Osteoblast (primary cell): ENCODE measurements at regions not wholly inside any gene's neighbourhood (a gene's known extent, or its start where the extent isn't known, plus 50 kb on each side); places are given as distances from the start of the nearest gene placed in this dataset.

Source experiments
- DNase-seq: peaks from one replicate; pipeline ENCODE4 v3.0.0; 2011; ENCODE audit warnings: low spot score, mixed read lengths; ENCODE audit not compliant: insufficient read length; ENCODE audit errors: missing footprints
- H2AFZ ChIP-seq: 2 replicates; pipeline ENCODE4 v1.6.0; 2011; ENCODE audit warnings: mild to moderate bottlenecking, low read length
- H3K27ac ChIP-seq: 2 replicates; pipeline ENCODE4 v1.5.1; 2011; ENCODE audit warnings: mild to moderate bottlenecking, low read depth, low read length, moderate library complexity
- H3K27me3 ChIP-seq: 2 replicates; pipeline ENCODE4 v1.6.0; 2012; ENCODE audit warnings: mild to moderate bottlenecking, control low read depth, inconsistent platforms, low read length, moderate library complexity; ENCODE audit not compliant: insufficient read depth
- H3K36me3 ChIP-seq: 2 replicates; pipeline ENCODE4 v1.5.1; 2011; ENCODE audit warnings: mild to moderate bottlenecking, low read length, control low read depth, moderate library complexity; ENCODE audit not compliant: insufficient read depth
- H3K4me1 ChIP-seq: 2 replicates; pipeline ENCODE4 v1.5.1; 2011; ENCODE audit warnings: mild to moderate bottlenecking, low read length, control low read depth, moderate library complexity; ENCODE audit not compliant: insufficient read depth
- H3K4me2 ChIP-seq: 2 replicates; pipeline ENCODE4 v1.6.0; 2011; ENCODE audit warnings: mild to moderate bottlenecking, low read length; ENCODE audit not compliant: insufficient read depth
- H3K4me3 ChIP-seq: fragments of 200-600 bp; sonication (generic); 3 replicates; pipeline ENCODE4 v1.5.1; 2012; ENCODE audit warnings: mild to moderate bottlenecking, low read length, inconsistent platforms; ENCODE audit not compliant: insufficient read depth
- H3K79me2 ChIP-seq: 2 replicates; pipeline ENCODE4 v1.6.0; 2012; ENCODE audit warnings: mild to moderate bottlenecking, low read length, control low read depth, inconsistent platforms; ENCODE audit not compliant: insufficient read depth
- H3K9me3 ChIP-seq: 2 replicates; pipeline ENCODE4 v1.5.1; 2011; ENCODE audit warnings: low read depth, low read length, control low read depth
- H4K20me1 ChIP-seq: 2 replicates; pipeline ENCODE4 v1.6.0; 2012; ENCODE audit warnings: mild to moderate bottlenecking, low read length, control low read depth; ENCODE audit not compliant: insufficient read depth
- CTCF ChIP-seq: IDR thresholded peaks from 2 replicates; pipeline ENCODE4 v1.5.1; 2011; ENCODE audit warnings: mild to moderate bottlenecking, low read depth, low read length, moderate library complexity; ENCODE audit errors: extremely low read depth

DNA sequence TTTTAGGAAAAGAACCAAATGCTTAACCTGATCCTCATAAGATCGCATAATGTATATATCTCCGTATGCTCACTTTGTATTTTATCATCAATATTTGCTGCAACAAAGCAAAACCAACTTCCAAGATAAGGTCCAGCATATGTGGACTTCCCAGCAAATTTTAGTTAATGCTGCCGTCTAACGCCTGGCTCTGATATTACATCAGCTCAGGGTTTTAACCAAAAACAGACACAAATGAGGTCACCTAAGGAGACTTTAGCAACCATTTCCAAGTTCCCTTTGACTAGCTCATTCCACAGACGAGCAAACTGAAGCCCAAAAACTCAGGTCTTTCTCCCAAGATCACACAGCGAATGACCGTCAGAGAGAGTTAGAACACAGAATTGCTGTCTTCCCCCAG, 59.4 kb upstream of the UCN3 start:
- Histone ChIP-seq H3K4me3 (no peak overlapping the region), H3K4me2 (no peak overlapping the region), H4K20me1 (no peaks in the 10 kb centered on the region), H3K36me3 (no peaks in the 10 kb centered on the region), H3K9me3 (no peaks in the 10 kb centered on the region), H3K27ac (no peak overlapping the region), H3K27me3 (peaks cover 2% of the 10 kb centered on the region), H3K4me1 (no peaks in the 10 kb centered on the region), H2AFZ (peak overlapping the region; percentile 6), H3K79me2 (no peaks in the 10 kb centered on the region)
- peak; percentile 52 for TF ChIP-seq CTCF
- no peak for DNase-seq

- DNase-seq, result no peak
- no peaks in the 10 kb centered on the region for H3K36me3 ChIP-seq
- no peak for TF ChIP-seq CTCF
- no peak overlapping the region for H3K4me2 ChIP-seq
- no peaks in the 10 kb centered on the region for H3K4me1 ChIP-seq
- no peaks in the 10 kb centered on the region for H3K9me3 ChIP-seq
- H3K27ac ChIP-seq, result no peak overlapping the region
- no peaks in the 10 kb centered on the region for H3K27me3 ChIP-seq
- H3K4me3 ChIP-seq, result no peak overlapping the region
- no peaks in the 10 kb centered on the region for H4K20me1 ChIP-seq
- no peak overlapping the region for H2AFZ ChIP-seq
- no peaks in the 10 kb centered on the region for H3K79me2 ChIP-seq
Measured at GRCh38 chr10:5310914-5311313, 53.9 kb upstream of the UCN3 start.

DNA sequence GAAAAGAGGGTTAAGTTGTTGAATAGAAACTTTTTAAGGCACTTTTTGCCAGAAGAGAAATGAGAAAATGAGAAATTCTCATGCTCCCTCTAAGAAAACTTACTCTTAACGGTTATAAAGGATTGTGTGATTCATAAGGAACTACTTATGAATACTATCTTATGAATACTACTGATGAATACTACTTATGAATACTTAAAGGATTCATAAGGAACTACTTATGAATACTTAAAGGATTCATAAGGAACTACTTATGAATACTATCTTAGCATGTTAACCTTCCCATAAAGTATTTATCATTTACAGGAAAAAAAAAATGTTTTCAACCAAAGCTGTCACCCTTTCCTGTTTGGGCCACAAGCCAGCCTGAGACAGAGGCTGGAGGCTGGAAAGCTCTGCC, 53.1 kb upstream of the UCN3 start:
- no peak for DNase-seq
- Histone ChIP-seq H3K9me3 (no peaks in the 10 kb centered on the region), H2AFZ (no peak overlapping the region), H3K4me3 (no peak overlapping the region), H3K36me3 (no peaks in the 10 kb centered on the region), H3K4me2 (no peak overlapping the region), H3K27ac (no peak overlapping the region), H3K4me1 (no peaks in the 10 kb centered on the region), H3K27me3 (no peaks in the 10 kb centered on the region), H3K79me2 (no peaks in the 10 kb centered on the region), H4K20me1 (no peaks in the 10 kb centered on the region)
- TF ChIP-seq CTCF, result no peak

DNA sequence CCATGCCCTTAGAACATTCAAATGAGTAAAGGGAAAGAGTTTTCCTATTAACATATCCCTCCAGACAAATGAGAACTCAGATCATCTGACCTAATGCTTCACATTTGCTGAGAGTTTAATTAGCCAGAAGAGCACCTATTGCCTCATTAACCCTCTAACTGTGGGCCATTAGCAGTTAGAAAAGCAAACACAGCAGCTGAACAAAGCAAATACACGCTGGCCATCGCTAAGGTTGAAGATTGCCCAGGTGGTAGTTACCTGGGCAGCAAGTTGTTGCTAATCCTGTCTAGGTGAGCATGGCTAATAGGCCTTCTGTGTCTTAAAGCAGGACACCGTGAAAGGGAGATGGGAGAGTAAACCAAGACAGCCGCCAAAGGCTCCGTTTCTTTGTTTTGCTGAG, 49.9 kb upstream of the UCN3 start:
- Histone ChIP-seq H3K36me3 (no peaks in the 10 kb centered on the region), H3K27me3 (no peaks in the 10 kb centered on the region), H3K4me2 (no peak overlapping the region), H3K9me3 (no peaks in the 10 kb centered on the region), H3K4me3 (no peak overlapping the region), H2AFZ (no peak overlapping the region), H3K27ac (no peak overlapping the region), H3K79me2 (no peaks in the 10 kb centered on the region), H4K20me1 (no peaks in the 10 kb centered on the region), H3K4me1 (peaks cover 11% of the 10 kb centered on the region)
- no peak for TF ChIP-seq CTCF
- DNase-seq, result no peak
